ENCODE measurements at regions not wholly inside any gene's neighbourhood (a gene's known extent, or its start where the extent isn't known, plus 50 kb on each side); places are given as distances from the start of the nearest gene placed in this dataset.
"Not testable (repeated sequence)": the region's sequence is repeated elsewhere in the genome, so short reads cannot be mapped to it uniquely, and the experiment has no call there.

DNA sequence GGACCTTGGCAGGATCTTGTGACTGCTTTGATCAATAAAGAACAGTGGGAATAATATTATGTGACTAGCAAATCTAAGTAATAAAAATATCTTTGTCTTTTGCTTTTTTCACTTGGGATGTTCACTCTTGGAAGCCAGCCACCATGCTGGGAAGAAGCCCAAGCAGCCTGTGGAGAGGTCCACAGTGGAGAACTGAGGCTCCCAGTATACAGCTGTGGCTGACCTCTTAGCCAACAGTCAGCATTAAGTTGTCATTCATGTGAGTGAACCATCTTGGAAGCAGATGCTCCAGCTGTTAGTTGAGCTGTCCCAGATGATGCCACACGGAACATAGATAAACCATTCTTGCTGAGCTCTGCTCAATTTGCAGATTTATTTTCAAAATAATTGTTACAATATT lies 160.0 kb downstream of the OSR1 start:
- no peak for DNase-seq

DNA sequence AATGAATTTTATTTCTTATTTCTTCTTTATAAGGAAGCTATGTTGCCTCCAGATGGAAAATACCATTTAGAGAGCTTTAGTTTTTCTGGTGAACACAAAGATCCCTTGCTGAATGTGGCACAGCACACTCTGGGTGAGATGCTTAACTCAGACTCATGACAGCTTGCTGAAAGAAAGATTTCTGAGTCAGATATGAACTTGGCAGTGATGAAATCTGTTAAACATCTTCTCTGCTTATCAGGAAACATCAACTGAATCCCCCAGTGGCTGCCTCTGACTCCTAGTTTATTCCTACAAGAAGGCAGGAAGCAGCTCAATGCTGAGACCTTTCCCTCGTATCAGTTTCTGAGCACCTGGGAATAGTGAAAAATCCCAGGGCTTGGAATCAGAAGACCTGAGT lies 162.8 kb downstream of the OSR1 start:
- no peak for DNase-seq

DNA sequence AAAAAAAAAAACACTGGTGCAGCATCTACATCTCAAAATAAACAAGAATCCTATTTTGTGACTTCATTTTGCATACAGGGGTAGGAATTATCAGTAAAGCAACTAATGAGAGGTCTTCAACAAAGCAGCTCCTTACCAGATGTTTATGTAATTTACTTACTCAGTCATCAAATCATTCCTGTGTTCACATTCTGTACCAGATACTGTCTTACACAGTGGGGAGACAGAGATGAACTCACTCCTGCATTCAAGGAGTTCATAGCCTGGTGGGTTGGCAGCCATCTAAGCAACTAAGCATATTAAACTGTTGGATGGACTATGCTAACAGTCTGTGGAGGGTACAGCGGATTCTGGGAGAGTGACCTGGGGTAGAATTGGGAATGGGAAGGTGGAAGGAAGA lies 169.0 kb downstream of the OSR1 start:
- no peak for DNase-seq

DNA sequence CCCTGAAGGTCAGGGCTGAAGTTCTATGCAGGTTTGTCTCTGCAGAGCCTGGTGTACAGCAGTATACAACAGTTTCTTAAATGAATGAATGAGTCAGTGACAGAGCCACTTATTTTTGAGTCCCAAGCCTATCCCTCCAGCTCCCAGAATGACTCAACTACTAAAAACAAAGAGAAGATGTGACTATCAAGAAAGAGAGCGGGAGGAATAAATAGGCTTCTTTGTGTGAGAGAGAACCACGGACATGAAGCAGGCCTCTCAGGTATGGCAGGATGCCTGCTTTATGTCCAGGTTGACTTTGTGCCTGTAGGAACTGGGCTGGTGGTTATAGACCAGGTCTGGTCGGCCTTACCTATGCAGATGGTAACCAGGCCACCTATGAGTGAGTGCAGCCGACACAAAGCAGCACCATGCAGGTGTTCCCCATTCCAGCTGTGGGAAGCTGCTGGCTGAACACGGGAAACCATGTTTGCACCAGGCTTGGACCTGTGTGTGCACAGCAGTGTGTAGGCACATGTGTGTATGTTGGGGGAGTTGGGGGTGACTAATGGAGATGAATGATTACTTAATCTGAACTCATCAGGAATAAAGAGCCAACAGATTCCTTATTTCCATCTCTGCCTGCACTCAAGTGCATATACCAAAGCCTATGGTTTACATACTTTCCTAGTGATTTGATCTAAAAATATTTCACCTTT lies 171.0 kb downstream of the OSR1 start:
- no peak for DNase-seq

DNA sequence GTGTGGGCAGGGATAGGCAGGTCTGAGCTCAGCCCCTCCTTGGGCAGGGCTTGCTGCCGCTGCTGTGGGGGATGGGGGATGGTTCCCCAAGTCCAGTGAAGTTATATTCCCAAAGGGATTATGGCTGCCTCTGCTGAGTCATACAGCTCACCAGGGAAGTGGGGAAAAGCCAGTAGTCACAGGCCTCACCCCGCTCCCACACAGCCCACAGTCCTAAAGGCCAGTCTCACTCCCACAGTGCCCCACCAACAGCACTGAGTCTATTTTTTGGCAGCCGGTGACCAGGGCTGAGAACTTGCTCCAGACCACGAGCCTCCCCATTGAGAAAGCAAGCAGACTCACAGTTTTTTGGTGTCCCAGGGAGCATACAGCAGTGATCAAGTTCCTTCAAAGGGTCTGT lies 173.3 kb downstream of the OSR1 start:
- DNase-seq, result no peak

DNA sequence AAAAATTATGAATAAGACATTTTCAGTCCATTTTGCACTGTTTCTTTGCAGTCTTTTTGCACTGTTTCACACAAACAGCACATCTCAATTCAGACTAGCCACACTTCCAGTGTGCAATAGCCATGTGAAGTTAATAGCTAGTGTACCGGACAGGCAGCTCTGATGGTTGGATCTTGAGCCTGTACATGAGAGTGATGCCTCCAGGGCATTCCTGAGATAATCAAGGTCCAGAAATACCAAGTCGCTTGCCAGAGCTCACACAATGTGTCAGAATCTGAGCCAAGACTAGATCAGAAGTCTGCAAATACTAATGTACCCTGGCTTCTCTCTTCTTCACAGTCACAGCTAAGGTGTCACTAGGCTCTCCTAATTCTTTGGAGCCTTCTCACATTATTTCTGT lies 180.2 kb downstream of the OSR1 start:
- no peak for DNase-seq

DNA sequence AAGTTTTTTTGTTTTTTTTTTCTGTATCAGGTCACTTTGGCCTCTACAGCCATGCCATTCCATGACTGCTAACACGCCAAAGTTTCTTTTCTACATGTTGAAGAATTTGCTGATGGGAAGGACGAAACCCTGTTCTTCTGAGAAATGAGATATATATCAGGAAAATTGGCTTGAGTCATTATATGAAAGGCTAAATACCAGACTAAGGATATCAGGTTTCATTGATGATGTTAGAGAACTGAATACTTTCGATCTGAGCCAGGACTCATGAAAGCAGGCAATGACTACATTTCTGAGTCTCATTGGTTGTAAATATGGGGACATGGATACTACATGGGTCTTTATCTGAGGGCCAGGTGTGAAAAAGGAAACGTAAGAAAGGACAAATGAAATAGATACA lies 181.4 kb downstream of the OSR1 start:
- no peak for DNase-seq

DNA sequence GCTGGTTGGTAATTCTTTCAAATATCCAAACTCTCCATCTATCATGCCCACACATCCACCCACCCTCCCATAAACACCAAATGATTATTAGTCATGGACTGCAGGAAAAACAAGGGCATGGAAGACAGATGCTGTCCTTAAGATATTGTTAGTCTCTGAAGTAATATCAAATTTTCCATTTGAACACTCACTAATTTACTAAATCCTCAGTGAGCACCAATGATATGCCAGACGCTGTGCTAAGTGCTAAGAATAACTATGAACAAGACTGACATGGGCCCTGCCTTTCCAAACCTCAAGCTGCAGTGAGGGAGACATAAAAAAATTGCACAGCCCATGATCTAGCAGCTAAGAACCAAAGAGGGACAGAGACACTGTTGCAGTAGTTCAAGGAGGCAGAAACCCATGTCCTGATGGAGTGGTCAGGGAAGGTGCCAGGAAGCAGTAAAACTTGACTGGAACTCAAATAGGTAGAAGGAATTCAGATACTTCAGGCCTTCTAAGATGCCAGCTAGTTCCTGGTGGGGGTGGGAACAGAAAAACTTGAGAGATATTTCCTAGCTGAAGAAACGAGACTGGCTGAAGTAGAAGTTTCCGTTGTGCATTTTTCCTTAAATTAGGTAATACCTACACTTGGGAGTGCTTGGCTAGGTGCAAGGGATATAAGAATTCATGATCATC lies 182.1 kb downstream of the OSR1 start:
- DNase-seq, result no peak

DNA sequence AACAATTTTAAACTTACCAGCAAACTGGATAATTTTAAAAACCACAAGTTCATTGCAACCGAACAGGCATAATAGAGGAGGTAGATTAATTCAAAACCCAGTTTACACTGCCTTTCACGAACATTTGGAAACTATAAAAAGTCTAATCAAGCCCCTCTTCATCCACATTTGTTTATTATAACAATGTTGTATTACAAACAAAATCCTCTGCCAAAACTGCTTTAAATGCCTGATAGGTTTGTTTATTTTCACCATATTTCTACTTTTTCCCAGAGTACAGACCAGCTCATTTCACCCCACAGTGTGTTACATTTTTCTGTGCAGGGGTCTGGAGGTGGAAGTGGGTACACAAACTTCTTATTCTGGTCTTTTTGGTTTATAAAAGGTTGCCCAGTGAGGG lies 184.2 kb downstream of the OSR1 start:
- no peak for DNase-seq

DNA sequence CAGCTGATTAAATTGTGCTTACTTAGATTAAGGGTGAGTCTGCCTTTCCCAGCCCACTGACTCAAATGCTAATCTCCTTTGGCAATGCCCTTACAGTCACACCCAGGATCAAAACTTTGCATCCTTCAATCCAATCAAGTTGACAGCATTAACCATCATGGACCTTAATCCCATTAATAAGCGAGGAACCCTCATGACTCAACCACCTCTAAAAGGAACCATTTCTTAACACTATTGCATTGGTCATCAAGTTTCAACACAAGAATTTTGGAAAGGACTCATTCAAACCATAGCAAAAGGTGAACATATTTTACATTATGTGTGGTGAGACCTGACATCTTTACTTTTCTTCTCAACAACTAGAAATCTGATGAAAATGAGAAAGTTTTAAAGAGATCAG lies 187.0 kb downstream of the OSR1 start:
- no peak for DNase-seq

DNA sequence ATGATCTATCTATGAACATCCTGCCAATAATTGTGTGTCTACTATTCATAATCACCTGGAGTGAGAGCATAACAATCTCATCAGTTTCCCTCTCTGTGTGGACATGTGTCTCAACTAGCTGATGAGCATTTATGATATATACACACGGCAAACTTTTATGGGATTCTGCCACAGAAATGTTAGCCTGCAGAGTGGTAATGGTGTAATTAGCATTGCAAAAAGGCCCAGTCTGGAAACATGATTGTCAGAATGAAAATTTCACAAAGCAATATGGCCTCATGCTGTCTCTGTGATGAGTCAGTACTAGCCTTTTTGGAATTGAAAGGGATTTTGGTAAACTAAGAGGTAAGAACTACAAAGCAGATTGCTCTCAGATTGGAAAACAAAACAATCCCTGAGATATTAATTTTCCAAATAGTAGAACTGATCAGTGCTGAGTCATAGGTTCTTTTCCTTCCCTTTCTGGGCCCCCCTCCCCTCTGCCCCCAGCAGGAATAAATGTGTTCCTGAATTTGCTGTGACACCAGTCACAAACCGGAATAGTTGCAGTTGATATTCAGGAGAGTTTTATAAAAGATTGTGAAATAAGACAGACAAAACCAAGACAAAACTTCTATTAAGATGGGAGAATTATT lies 189.2 kb downstream of the OSR1 start:
- no peak for DNase-seq

DNA sequence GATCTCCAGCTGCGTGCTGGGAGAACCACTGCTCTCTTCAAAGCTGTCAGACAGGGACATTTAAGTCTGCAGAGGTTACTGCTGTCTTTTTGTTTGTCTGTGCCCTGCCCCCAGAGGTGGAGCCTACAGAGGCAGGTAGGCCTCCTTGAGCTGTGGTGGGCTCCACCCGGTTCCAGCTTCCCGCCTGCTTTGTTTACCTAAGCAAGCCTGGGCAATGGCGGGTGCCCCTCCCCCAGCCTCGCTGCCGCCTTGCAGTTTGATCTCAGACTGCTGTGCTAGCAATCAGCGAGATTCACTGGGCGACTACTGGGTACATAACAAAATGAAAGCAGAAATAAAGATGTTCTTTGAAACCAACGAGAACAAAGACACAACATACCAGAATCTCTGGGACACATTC lies 194.3 kb downstream of the OSR1 start:
- DNase-seq, result not testable (repeated sequence)

DNA sequence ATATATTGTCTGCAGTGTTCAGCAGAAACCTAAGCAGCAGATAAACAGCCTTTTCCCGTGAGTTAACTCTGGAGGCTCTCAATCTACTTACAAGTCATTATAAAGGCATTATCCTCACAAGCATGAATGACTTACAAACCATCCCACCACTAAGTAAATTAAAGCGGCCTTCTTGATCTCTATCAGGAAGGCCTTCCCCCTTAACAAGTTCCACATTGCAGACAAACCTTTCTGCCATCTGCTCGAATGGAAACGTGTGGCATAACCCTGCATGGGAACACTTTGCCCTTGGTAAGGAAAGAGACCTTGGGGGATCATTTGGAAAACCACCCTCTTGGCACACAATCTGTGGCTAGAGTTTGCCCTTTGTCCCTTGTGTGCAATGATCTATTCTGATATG lies 199.5 kb downstream of the OSR1 start:
- DNase-seq, result no peak

DNA sequence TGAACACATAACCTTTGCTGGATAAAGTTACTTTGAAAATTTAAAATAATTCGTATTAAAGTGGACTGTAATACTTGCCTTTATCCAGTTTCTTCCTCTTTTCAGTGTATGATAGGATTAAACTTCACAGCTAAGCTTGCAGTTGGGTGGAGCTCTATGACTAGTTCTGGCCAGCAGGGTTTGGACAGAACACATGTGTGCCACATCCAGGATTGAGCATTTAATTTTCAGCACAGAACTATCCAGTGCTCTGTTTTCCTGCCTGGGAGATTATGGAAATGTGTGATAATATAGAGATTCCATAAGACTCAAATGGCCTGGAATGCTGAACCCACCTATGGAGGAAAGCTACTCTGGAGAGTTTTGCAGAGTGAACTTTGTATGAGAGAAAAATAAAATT lies 200.2 kb downstream of the OSR1 start:
- DNase-seq, result no peak

DNA sequence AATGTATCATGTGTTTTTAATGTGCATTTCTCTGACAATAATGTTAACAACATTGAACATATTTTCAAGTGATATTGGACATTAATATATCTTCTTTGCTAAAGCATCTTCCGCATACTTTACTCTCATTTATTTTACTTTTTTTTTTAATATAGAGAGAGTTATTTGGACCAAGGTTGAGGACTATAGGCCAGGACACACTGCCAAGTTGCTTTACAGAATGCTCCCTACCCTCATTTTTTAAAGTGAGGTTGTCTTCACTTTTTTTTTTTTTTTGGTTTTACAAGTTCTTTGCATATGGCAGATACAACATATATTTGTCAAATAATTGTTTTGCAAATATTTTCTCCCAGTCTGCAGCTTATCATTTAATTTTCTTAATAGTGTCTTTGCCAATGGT lies 201.8 kb downstream of the OSR1 start:
- DNase-seq, result no peak

DNA sequence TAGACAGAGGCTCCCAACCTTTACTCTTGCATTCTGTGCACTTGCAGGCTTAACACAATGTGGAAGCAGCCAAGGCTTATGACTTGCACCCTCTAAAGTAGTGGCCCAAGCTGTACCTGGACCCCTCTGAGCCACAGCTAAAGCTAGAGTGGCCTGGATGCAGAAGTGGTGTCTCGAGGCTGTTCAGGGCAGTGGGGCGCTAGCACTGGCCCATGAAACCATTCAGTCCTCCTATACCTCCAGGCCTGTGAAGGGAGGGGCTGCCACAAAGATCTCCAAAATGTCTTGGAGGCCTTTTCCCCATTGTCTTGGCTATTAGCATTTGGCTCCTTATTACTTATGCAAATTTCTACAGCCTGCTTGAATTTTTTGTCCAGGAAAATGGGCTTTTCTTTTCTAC lies 207.7 kb downstream of the OSR1 start:
- DNase-seq, result no peak

DNA sequence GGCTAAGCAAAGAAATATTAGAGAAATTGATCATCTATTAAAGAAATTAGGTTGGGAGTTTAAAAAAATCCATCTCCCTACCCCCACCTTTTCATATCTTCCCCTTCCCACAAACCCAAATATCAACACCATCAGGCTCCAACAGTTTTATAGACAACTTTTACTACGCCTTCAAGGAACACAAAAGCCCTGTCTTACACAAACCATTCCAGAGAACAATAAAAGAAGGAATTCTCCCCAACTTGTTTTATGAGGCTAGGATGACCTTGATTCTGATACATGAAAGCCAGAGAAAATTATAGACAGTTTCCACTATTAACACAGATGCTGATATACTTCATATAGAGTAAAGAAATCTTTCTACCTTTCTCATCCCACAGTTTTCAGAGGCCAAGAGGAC lies 211.6 kb downstream of the OSR1 start:
- no peak for DNase-seq

DNA sequence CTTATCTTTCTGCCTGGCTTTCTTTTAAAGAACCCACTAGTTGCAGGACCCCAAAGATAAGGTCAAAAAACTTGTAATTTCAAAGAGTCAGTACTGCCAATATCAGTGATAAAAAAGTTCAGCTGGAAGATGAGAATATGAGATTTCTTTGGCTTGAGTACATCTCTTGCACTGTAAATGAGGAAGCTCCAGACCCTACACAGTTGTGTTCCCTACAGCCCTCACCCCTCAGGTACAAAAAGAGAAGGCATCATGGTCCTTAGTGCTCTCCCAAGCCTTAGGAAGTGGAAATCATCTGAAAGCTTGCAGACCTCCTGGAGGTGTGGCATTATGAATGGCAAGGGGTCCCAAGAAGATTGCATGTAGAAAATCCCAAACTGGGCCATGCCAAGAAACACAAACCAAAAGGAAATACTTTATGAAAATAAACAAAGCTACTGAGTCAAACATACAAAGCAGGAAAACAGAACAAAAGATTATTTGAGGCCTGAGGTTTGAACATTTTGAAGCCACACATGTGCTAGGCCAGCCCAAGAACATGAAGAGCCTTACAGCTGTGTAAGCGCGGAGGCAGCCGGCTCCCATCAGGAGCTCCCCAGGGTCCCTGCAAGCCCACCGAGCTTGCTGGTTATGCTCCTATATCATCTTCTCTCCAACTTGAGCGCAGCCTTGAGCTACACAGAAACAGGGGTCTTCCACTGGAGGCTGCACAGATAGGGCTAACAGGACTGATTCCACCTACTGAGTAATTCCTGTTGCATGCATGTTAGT lies 217.0 kb downstream of the OSR1 start:
- DNase-seq, result no peak

DNA sequence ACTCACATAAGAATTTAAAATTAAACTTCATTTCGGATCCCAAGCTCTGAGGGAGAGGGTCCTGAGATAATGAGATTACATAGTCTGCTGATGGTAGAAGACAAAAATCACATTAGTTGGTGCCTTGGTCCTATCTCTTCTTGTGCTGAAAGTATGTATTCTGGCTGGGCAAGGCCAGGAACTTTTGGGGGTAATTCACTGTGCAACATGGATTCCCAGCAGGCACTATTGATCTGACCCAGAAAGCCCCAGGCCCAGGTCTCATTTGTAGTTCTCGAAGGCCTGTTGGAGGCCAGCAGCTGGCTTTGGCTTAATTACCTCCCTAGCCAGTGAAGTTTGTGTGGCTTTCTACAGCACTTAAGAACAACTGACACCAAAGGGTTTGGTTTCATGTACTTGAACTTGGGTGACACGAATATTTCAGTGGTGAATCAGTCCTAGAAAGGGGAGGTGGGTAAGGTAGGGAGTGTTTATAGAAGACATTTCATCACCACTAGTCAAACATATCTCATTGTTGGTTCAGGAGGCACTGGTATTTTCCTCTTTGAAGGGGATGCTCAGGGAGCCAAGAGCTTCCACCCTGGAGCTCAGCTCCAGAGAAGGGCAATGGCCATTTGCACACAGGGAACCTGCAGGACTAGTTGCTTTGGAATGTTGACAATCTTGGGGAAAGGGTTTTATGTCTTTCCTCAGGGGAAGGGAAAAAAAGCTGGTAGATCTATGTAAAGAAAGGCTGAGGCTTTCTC lies 217.8 kb downstream of the OSR1 start:
- peak; percentile 88 for DNase-seq

DNA sequence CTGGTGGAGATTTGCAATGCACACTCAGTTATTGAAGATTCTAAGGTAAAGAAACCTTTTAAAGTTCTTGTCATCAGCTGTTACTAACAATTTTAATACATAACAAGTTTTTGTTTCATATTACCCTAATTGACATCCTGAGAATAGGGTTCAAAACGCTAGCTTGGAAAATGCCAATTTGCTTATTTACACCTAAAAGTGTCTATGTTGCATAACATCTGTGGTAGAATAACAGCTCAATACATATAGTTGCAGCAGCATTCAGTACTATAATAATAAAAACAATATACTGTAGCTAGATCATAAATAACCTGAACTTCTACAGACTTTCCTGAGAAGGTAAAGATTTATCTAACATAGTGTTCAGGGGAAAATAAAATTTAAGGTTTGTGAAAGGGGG lies 219.0 kb downstream of the OSR1 start:
- no peak for DNase-seq

DNA sequence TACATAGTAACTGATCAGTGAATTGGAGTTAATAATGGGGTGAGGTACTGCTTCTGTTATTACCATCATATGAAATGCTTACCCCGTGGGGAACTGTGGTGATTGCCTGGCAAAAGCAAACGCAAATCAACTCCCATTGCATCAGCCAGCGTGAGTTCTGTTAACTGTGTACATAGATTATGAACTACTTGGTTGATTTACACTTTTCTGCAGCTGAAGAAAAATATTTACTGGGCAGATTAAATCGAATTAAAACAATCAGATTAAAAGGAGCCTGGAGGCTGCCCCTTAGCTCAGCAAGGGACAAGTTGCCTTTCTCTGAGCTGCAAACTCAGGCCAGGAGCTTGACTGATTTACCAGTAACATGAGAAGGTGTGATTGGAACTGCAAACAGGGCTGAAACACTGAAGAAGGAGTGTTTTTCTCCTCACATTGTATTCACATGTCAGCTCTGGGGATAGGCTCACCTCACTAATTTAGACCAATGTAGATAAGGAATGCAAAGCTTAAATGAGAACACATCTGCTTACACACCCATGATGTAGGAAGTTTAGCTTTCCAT lies 220.1 kb downstream of the OSR1 start:
- DNase-seq, result no peak

DNA sequence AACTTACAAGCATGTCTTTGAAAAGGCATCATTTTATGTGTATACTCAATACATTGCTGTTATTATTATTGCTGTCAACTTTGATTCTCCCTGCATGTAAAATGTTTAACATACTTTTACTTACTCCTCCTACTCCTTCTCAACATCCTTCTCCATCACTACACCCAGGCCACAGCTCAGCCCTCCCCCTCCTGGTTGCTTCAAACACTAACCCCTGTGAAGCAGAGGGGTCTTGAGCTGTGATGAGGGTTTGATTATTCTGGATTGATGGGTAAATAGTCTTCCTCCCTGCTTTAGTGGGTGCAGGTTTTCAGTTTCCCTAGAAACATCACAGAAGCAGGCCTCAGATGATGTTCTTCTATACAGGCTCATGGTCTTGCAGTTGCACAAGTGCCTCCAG lies 221.0 kb downstream of the OSR1 start:
- DNase-seq, result no peak

DNA sequence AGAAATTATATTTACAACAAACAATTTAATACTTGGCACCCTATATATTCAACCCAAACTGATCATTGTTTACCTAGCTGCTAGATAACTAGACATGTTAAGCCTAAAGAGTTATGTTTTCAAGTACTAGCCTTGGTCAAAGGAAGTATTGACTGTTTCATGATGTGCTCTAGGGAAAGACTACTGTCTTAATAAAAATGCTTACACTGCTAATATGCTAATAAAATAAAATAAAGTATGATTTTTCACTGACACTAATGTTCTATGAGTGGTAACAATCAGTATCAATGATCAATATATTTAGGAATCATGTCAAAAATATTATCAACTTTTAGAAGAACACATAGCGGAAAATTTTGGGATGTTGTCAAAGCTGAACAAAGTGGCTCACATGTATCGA lies 225.5 kb downstream of the OSR1 start:
- no peak for DNase-seq

Measured in NCI-H2029 (cell line).